Spleen (tissue), 11 donors: ENCODE measurements at regions not wholly inside any gene's neighbourhood (a gene's known extent, or its start where the extent isn't known, plus 50 kb on each side); places are given as distances from the start of the nearest gene placed in this dataset.

Experiments
- DNase-seq: peaks from one replicate; pipeline ENCODE4 v3.0.0-alpha.2; 2020
- H3K27ac ChIP-seq, 8 donors: fragments of 200-600 bp; sonication (generic) in 7 of 8; 1 replicate in 4 of 8; 2 replicates in 4 of 8; pipeline versions ENCODE4 v1.5.0 to v1.8.0; 2016 to 2021; ENCODE audit warnings: inconsistent platforms in 4 of 8, mild to moderate bottlenecking in 4 of 8, moderate library complexity in 1 of 8
- H3K27me3 ChIP-seq, 7 donors: fragments of 200-600 bp; sonication (generic) in 6 of 7; replicated peaks in 1 of 7; 1 replicate in 4 of 7; 2 replicates in 3 of 7; pipeline versions ENCODE4 v1.5.0 to v1.8.0; 2016 to 2021; ENCODE audit warnings: inconsistent platforms in 3 of 7, mild to moderate bottlenecking in 1 of 7
- H3K36me3 ChIP-seq, 6 donors: fragments of 200-600 bp; sonication (generic) in 5 of 6; 1 replicate in 4 of 6; 2 replicates in 2 of 6; pipeline versions ENCODE4 v1.5.0 to v1.8.0; 2016 to 2021; ENCODE audit warnings: inconsistent platforms in 2 of 6
- H3K4me1 ChIP-seq, 6 donors: fragments of 200-600 bp; sonication (generic) in 5 of 6; 1 replicate in 3 of 6; 2 replicates in 3 of 6; pipeline versions ENCODE4 v1.5.0 to v1.8.0; 2016 to 2021; ENCODE audit warnings: inconsistent platforms in 3 of 6
- H3K4me3 ChIP-seq, 8 donors: fragments of 200-600 bp; sonication (generic) in 7 of 8; 1 replicate in 4 of 8; 2 replicates in 4 of 8; pipeline versions ENCODE4 v1.5.0 to v1.8.0; 2016 to 2021; ENCODE audit warnings: inconsistent platforms in 4 of 8, mild to moderate bottlenecking in 4 of 8, moderate library complexity in 2 of 8
- H3K9me3 ChIP-seq, 8 donors: fragments of 200-600 bp; sonication (generic) in 7 of 8; 1 replicate in 4 of 8; 2 replicates in 4 of 8; pipeline versions ENCODE4 v1.5.0 to v1.8.0; 2016 to 2021; ENCODE audit warnings: inconsistent platforms in 4 of 8
- CTCF ChIP-seq, 11 experiments: fragments of 200-600 bp in 7 of 11; fragments of 450-650 bp in 4 of 11; sonication (generic) in 4 of 11; IDR thresholded peaks in 8 of 11; conservative IDR thresholded peaks in 3 of 11; 1 replicate in 7 of 11; 2 replicates in 4 of 11; pipeline versions ENCODE4 v1.4.0 to v1.8.0; 2016 to 2021; ENCODE audit warnings: antibody characterized with exemption in 11 of 11, inconsistent platforms in 4 of 11, mild to moderate bottlenecking in 1 of 11
- POLR2A ChIP-seq, 3 donors: fragments of 450-650 bp; IDR thresholded peaks; one replicate each; pipeline ENCODE4 v1.5.1; 2017; ENCODE audit warnings: antibody characterized with exemption in 3 of 3, mild to moderate bottlenecking in 1 of 3
- POLR2AphosphoS5 ChIP-seq, 3 donors: sonication (generic); formaldehyde crosslinking; IDR thresholded peaks; one replicate each; pipeline ENCODE4 v1.5.1; 2017; ENCODE audit warnings: antibody characterized with exemption in 3 of 3
- WGBS, 5 donors: extraction: QIAGEN DNeasy Blood & Tissue Kit in 3 of 5; methylation state at CpG; one replicate each; pipeline versions ENCODE4 v1.1.5 to v1.1.7; 2013 to 2018; 5-methylcytosine and 5-hydroxymethylcytosine counted together
- intact Hi-C: fragments of 100-400 bp; cut with DNase I; formaldehyde crosslinking; loops from one replicate; pipeline ENCODE4 v1.15.0; 2023; ENCODE audit warnings: low total_unique reads
- donor health status: healthy with polysubstance abuse.
- donor health status: DM: no; HTN: no; CAD: no; lungs with moderate emphysema.
- donor health status: DM: no; HTN: no; CAD: no.
- donor health status: Bipolar disorder and iron deficiency.
- donor health status: healthy.
- donor health status: DM: no; HTN: no; CAD: no.
- donor health status: DM: yes; HTN: yes; CAD: no.

DNA sequence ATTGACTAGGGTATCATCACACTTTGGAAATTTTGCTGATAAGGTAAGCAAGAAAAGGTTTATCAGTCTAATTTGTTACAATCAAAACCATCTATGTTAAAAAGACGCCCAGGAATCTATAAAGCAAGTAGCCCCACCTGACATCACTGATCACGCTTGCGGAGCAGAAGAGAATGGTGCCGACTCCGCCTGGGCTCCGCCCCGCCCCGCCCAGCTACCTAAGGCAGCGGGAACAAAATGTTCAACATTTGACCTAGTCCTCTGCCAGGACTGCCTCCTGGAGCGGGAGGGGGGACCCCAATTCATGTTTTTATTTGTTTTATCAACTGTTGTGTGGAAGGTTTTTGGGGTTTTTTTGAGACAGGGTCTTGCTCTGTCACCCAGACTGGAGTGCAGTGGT is 520.5 kb downstream of the PREX1 start:
- intact Hi-C loops = no loop called here
- 81 to 90% (median 85%) methylated on average over 10 of the region's 10 CpGs for WGBS, 5 donors

DNA sequence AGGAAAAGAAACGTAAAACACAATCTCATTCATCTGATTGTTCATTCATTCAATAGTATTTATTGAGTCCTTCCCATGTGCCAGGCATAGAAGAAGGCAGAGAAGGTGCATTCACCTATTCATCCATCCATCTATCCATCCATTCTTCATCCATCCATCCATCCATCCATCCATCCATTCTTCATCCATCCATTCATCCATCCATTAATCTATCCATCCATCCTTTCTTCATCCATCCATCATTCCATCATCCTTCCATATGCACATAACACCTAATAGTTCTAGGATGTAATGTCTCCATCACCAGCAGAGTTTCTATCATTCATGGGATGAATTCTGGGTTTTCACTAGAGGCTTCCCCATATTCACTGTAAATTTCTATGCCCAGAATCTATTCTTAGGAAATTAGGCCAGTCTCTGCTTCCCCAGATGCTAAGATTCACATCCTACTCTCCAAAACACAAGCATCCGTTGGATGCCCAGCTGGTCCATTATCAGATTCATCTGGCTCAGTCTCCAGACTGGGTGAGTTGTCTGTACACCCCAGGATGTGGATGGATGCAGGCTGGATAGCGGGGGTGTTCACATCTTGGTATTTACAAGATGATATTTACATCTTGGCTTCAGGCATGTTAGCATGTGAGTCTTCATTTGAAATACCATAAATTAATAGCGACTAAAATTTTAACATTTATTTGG is 517.7 kb upstream of the SULF2 start:
- no peak overlapping the region for H3K27ac ChIP-seq
- TF ChIP-seq POLR2A (IDR thresholded peaks at IDR 0.05) (no peak), POLR2AphosphoS5 (IDR thresholded peaks at IDR 0.05) (no peak), CTCF (IDR thresholded peaks at IDR 0.05 in 8 of 11, conservative IDR thresholded peaks at IDR 0.05 in 3 of 11) (no peak)
- H3K4me3 ChIP-seq = no peak overlapping the region
- 78 to 91% (median 86%) methylated on average over 4 of the region's 4 CpGs for WGBS, 5 donors
- H3K4me1 ChIP-seq = no peaks in the 10 kb centered on the region
- no peak for DNase-seq
- H3K27me3 ChIP-seq = peaks cover 0 to 12% (median 0%) of the 10 kb centered on the region in 7 donors
- peaks cover 0 to 4% (median 0%) of the 10 kb centered on the region in 8 donors for H3K9me3 ChIP-seq
- H3K36me3 ChIP-seq = no peaks in the 10 kb centered on the region
- intact Hi-C loops = no loop called here

More for the DNA sequence above, 520.5 kb downstream of the PREX1 start:
- DNase-seq = no peak
- Histone ChIP-seq H3K27ac (no peak overlapping the region), H3K9me3 (no peaks in the 10 kb centered on the region), H3K4me3 (no peak overlapping the region), H3K4me1 (no peaks in the 10 kb centered on the region), H3K27me3 (peaks cover 0 to 15% (median 0%) of the 10 kb centered on the region in 7 donors), H3K36me3 (no peaks in the 10 kb centered on the region)
- TF ChIP-seq POLR2A (IDR thresholded peaks at IDR 0.05) (no peak), POLR2AphosphoS5 (IDR thresholded peaks at IDR 0.05) (no peak), CTCF (IDR thresholded peaks at IDR 0.05 in 8 of 11, conservative IDR thresholded peaks at IDR 0.05 in 3 of 11) (no peak)

DNA sequence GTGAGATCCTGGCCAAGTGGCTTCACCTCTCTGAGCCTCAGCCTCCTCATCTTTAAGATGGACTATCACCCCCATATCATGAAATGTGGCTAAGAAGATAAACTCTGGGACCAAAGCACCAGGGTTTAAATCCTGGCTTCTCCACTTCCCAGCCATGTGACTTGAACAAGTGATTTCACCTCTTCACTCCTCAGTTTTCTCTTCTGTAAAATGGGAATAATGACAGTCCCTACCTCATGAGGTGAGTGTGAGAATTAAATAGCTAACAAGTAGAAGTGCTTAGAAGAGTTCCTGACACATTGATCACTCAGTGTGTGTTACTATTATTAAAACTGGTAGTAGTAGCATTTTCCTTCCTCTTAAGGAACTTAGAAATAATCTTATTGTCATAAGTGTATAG is 516.9 kb upstream of the SULF2 start:
- Histone ChIP-seq H3K27me3 (peaks cover 0 to 16% (median 0%) of the 10 kb centered on the region in 7 donors), H3K27ac (no peak overlapping the region), H3K4me3 (no peak overlapping the region), H3K9me3 (peaks cover 0 to 10% (median 0%) of the 10 kb centered on the region in 8 donors), H3K36me3 (no peaks in the 10 kb centered on the region), H3K4me1 (no peaks in the 10 kb centered on the region)
- TF ChIP-seq POLR2AphosphoS5 (IDR thresholded peaks at IDR 0.05) (no peak), CTCF (IDR thresholded peaks at IDR 0.05 in 8 of 11, conservative IDR thresholded peaks at IDR 0.05 in 3 of 11) (no peak), POLR2A (IDR thresholded peaks at IDR 0.05) (no peak)
- DNase-seq = no peak
- intact Hi-C loops = no loop called here

DNA sequence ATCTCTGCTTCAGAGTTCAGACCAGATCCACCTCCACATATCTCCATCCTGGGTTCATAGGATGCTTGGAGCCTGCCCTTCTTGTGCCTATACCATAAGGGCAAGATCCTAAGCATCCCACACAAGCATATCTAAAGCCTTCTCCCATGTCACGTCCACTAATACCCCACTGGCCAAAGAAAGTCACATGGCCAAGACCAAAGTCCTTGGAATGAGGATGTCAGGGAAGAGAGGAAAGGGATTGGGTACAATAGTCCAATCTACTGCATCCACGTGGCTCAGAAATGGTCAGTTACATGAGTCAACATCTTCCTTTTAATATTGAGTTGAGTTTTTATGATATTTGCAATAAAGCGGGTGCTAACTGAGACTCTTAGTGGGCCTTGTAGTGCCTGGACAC is 515.9 kb upstream of the SULF2 start:
- intact Hi-C loops = no loop called here
- Histone ChIP-seq H3K4me1 (no peaks in the 10 kb centered on the region), H3K36me3 (no peaks in the 10 kb centered on the region), H3K27me3 (peaks cover 0 to 24% (median 0%) of the 10 kb centered on the region in 7 donors), H3K4me3 (no peak overlapping the region), H3K27ac (no peak overlapping the region), H3K9me3 (peaks cover 0 to 10% (median 0%) of the 10 kb centered on the region in 8 donors)
- no peak for TF ChIP-seq POLR2AphosphoS5 (IDR thresholded peaks at IDR 0.05)
- TF ChIP-seq POLR2A (IDR thresholded peaks at IDR 0.05) = no peak
- no peak for TF ChIP-seq CTCF (IDR thresholded peaks at IDR 0.05 in 8 of 11, conservative IDR thresholded peaks at IDR 0.05 in 3 of 11)
- WGBS, 5 donors = 65 to 87% (median 72%) methylated on average over 3 of the region's 3 CpGs
- no peak for DNase-seq
